HG03095 (cell line): ENCODE measurements at regions not wholly inside any gene's neighbourhood (a gene's known extent, or its start where the extent isn't known, plus 50 kb on each side); places are given as distances from the start of the nearest gene placed in this dataset.

Source experiments
- ATAC-seq: cut with Tn5 transposase; IDR thresholded peaks from one replicate; pipeline ENCODE4 v1.9.1; 2021; ENCODE audit warnings: moderate library complexity; ENCODE audit not compliant: unreplicated experiment

GRCh38 chr18:77650799-77651385 lies 401.2 kb downstream of the GALR1 start:
- ATAC-seq, result peak; percentile 88

GRCh38 chr18:77651441-77651840 lies 401.8 kb downstream of the GALR1 start:
- no peak for ATAC-seq

GRCh38 chr18:77653792-77654191 lies 404.1 kb downstream of the GALR1 start:
- ATAC-seq, result no peak

- ATAC-seq, result no peak
These were observed 404.7 kb downstream of the GALR1 start for GRCh38 chr18:77654302-77654701.

- ATAC-seq, result no peak
These were observed 408.1 kb downstream of the GALR1 start for GRCh38 chr18:77657651-77658298.

GRCh38 chr18:77658299-77658662 lies 408.6 kb downstream of the GALR1 start:
- ATAC-seq, result no peak

GRCh38 chr18:77658751-77659448 lies 409.3 kb downstream of the GALR1 start:
- no peak for ATAC-seq

GRCh38 chr18:77666613-77667012 lies 417.0 kb downstream of the GALR1 start:
- no peak for ATAC-seq

GRCh38 chr18:77668219-77668618 lies 418.6 kb downstream of the GALR1 start:
- ATAC-seq, result no peak

GRCh38 chr18:77669331-77669730 lies 419.7 kb downstream of the GALR1 start:
- ATAC-seq, result no peak

- ATAC-seq, result no peak
These were observed 422.0 kb downstream of the GALR1 start for GRCh38 chr18:77671456-77672167.

GRCh38 chr18:77676910-77677309 lies 427.3 kb downstream of the GALR1 start:
- no peak for ATAC-seq

- no peak for ATAC-seq
These were observed 427.9 kb downstream of the GALR1 start for GRCh38 chr18:77677536-77677935.

GRCh38 chr18:77679869-77680268 lies 430.2 kb downstream of the GALR1 start:
- ATAC-seq, result no peak

GRCh38 chr18:77700051-77700450 lies 450.4 kb downstream of the GALR1 start:
- ATAC-seq, result no peak

GRCh38 chr18:77701977-77702376 lies 452.3 kb downstream of the GALR1 start:
- no peak for ATAC-seq

- no peak for ATAC-seq
These were observed 453.0 kb downstream of the GALR1 start for GRCh38 chr18:77702686-77703085.

- no peak for ATAC-seq
These were observed 455.7 kb downstream of the GALR1 start for GRCh38 chr18:77705301-77705700.

GRCh38 chr18:77708826-77709506 lies 459.3 kb downstream of the GALR1 start:
- no peak for ATAC-seq

- no peak for ATAC-seq
These were observed 461.4 kb downstream of the GALR1 start for GRCh38 chr18:77711096-77711495.

GRCh38 chr18:77714716-77715115 lies 465.1 kb downstream of the GALR1 start:
- no peak for ATAC-seq
